ENCODE measurements at regions not wholly inside any gene's neighbourhood (a gene's known extent, or its start where the extent isn't known, plus 50 kb on each side); places are given as distances from the start of the nearest gene placed in this dataset.

- peak; percentile 63 for DNase-seq
These were observed 50.7 kb upstream of the PAIP2B start for GRCh38 chr2:71277536-71278103.

DNA sequence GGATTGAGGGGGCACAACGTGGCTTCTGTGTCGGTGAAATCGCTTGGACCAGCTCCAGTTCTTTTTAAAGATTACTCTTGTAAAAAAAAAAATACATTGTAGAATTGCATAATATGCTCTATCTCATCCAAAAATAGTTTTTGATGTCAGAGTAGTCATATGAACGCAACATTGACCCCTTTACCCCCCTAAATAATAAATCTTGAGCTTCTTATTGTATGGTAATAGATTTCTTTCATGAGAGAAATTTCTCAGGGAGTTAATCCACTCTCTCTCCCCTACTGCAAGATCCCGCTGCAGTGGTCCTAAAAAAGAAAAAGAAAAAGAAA lies 50.2 kb upstream of the PAIP2B start:
- DNase-seq: no peak

GRCh38 chr2:71276311-71277146 lies 49.6 kb upstream of the PAIP2B start:
- peak; percentile 34 for DNase-seq

All from 8988T (cell line).